ENCODE measurements at regions not wholly inside any gene's neighbourhood (a gene's known extent, or its start where the extent isn't known, plus 50 kb on each side); places are given as distances from the start of the nearest gene placed in this dataset.
"Not testable (repeated sequence)": the region's sequence is repeated elsewhere in the genome, so short reads cannot be mapped to it uniquely, and the experiment has no call there.

- Histone ChIP-seq H3K9me3 (ENCODE audit: insufficient read depth, low read length) (no peaks in the 10 kb centered on the region), H3F3A (ENCODE audit: insufficient read depth) (no peaks in the 10 kb centered on the region), H3K9me2 (replicated peaks; ENCODE audit: insufficient read depth, low read length) (no peaks in the 10 kb centered on the region), H3K36me3 (ENCODE audit: low read length) (no peaks in the 10 kb centered on the region), H3K4me2 (ENCODE audit: low read depth, low read length, poor library complexity, severe bottlenecking) (no peak overlapping the region), H3K9ac (ENCODE audit: low read length) (no peak overlapping the region), H3K27me3 (ENCODE audit: low read length) (no peaks in the 10 kb centered on the region), H3K27ac (ENCODE audit: low read depth, low read length) (no peak overlapping the region), H4K20me1 (ENCODE audit: low read depth, low read length) (no peaks in the 10 kb centered on the region), H3K4me3 (ENCODE audit: insufficient read depth, low read length, poor library complexity, severe bottlenecking) (no peak overlapping the region), H2AFZ (ENCODE audit: low read depth, low read length, severe bottlenecking) (no peak overlapping the region), H3K79me2 (ENCODE audit: insufficient read depth, low read length) (no peaks in the 10 kb centered on the region)
- no peak for TF ChIP-seq EZH2phosphoT487 (conservative IDR thresholded peaks at IDR 0.05; ENCODE audit: low read length)
- TF ChIP-seq CTCF (IDR thresholded peaks at IDR 0.05; ENCODE audit: insufficient read depth, low read length, poor library complexity, severe bottlenecking): no peak
These were observed 299.7 kb downstream of the DLEU7 start for GRCh38 chr13:50543782-50544181.

GRCh38 chr13:50544211-50544610 is 299.3 kb downstream of the DLEU7 start:
- Histone ChIP-seq H3K9ac (ENCODE audit: low read length) (no peak overlapping the region), H3K9me3 (ENCODE audit: insufficient read depth, low read length) (no peaks in the 10 kb centered on the region), H4K20me1 (ENCODE audit: low read depth, low read length) (no peaks in the 10 kb centered on the region), H3K36me3 (ENCODE audit: low read length) (no peaks in the 10 kb centered on the region), H3K4me3 (ENCODE audit: insufficient read depth, low read length, poor library complexity, severe bottlenecking) (no peak overlapping the region), H3F3A (ENCODE audit: insufficient read depth) (no peaks in the 10 kb centered on the region), H3K27ac (ENCODE audit: low read depth, low read length) (no peak overlapping the region), H3K9me2 (replicated peaks; ENCODE audit: insufficient read depth, low read length) (no peaks in the 10 kb centered on the region), H3K79me2 (ENCODE audit: insufficient read depth, low read length) (no peaks in the 10 kb centered on the region), H2AFZ (ENCODE audit: low read depth, low read length, severe bottlenecking) (no peak overlapping the region), H3K27me3 (ENCODE audit: low read length) (no peaks in the 10 kb centered on the region), H3K4me2 (ENCODE audit: low read depth, low read length, poor library complexity, severe bottlenecking) (no peak overlapping the region)
- TF ChIP-seq EZH2phosphoT487 (conservative IDR thresholded peaks at IDR 0.05; ENCODE audit: low read length): no peak
- TF ChIP-seq CTCF (IDR thresholded peaks at IDR 0.05; ENCODE audit: insufficient read depth, low read length, poor library complexity, severe bottlenecking): no peak

GRCh38 chr13:50547175-50547574 is 296.3 kb downstream of the DLEU7 start:
- H3K9me2 ChIP-seq (replicated peaks; ENCODE audit: insufficient read depth, low read length); H3K9me3 ChIP-seq (ENCODE audit: insufficient read depth, low read length); H3K27me3 ChIP-seq (ENCODE audit: low read length): not testable (repeated sequence)

GRCh38 chr13:50548586-50548985 is 294.9 kb downstream of the DLEU7 start:
- Histone ChIP-seq H3K27me3 (ENCODE audit: low read length) (no peaks in the 10 kb centered on the region), H3K9me3 (ENCODE audit: insufficient read depth, low read length) (no peaks in the 10 kb centered on the region), H3K4me2 (ENCODE audit: low read depth, low read length, poor library complexity, severe bottlenecking) (no peak overlapping the region), H3K4me3 (ENCODE audit: insufficient read depth, low read length, poor library complexity, severe bottlenecking) (no peak overlapping the region), H3K27ac (ENCODE audit: low read depth, low read length) (no peak overlapping the region), H3F3A (ENCODE audit: insufficient read depth) (no peaks in the 10 kb centered on the region), H4K20me1 (ENCODE audit: low read depth, low read length) (no peaks in the 10 kb centered on the region), H3K36me3 (ENCODE audit: low read length) (no peaks in the 10 kb centered on the region), H3K9me2 (replicated peaks; ENCODE audit: insufficient read depth, low read length) (no peaks in the 10 kb centered on the region), H3K9ac (ENCODE audit: low read length) (no peak overlapping the region), H2AFZ (ENCODE audit: low read depth, low read length, severe bottlenecking) (no peak overlapping the region), H3K79me2 (ENCODE audit: insufficient read depth, low read length) (no peaks in the 10 kb centered on the region)
- TF ChIP-seq EZH2phosphoT487 (conservative IDR thresholded peaks at IDR 0.05; ENCODE audit: low read length): no peak
- no peak for TF ChIP-seq CTCF (IDR thresholded peaks at IDR 0.05; ENCODE audit: insufficient read depth, low read length, poor library complexity, severe bottlenecking)

More at GRCh38 chr13:50547175-50547574, 296.3 kb downstream of the DLEU7 start:
- not testable (repeated sequence) for H3K4me3 ChIP-seq (ENCODE audit: insufficient read depth, low read length, poor library complexity, severe bottlenecking); H2AFZ ChIP-seq (ENCODE audit: low read depth, low read length, severe bottlenecking); H3K79me2 ChIP-seq (ENCODE audit: insufficient read depth, low read length); H4K20me1 ChIP-seq (ENCODE audit: low read depth, low read length); H3K4me2 ChIP-seq (ENCODE audit: low read depth, low read length, poor library complexity, severe bottlenecking); H3F3A ChIP-seq (ENCODE audit: insufficient read depth); H3K27ac ChIP-seq (ENCODE audit: low read depth, low read length); H3K9ac ChIP-seq (ENCODE audit: low read length); H3K36me3 ChIP-seq (ENCODE audit: low read length)

Measured in SU-DHL-6 (cell line).